HL-60 (cell line): ENCODE measurements at regions not wholly inside any gene's neighbourhood (a gene's known extent, or its start where the extent isn't known, plus 50 kb on each side); places are given as distances from the start of the nearest gene placed in this dataset.

Source experiments
- GABPA ChIP-seq: IDR thresholded peaks from 2 replicates; pipeline ENCODE4 v1.6.1; 2012; ENCODE audit warnings: low read depth
- POLR2AphosphoS5 ChIP-seq: IDR thresholded peaks from 2 replicates; pipeline ENCODE4 v1.6.1; 2012; ENCODE audit warnings: low read depth
- SPI1 ChIP-seq: IDR thresholded peaks from 2 replicates; pipeline ENCODE4 v1.6.1; 2012; ENCODE audit warnings: low read depth, mild to moderate bottlenecking, borderline replicate concordance
- TF ChIP-seq, protein P1 (sequence below): IDR thresholded peaks from one replicate; pipeline ENCODE4 v1.5.1; 2011; ENCODE audit warnings: low read length, control low read depth, inconsistent platforms; ENCODE audit not compliant: insufficient read depth
- TF ChIP-seq, protein P2 (sequence below): IDR thresholded peaks from 2 replicates; pipeline ENCODE4 v1.6.1; 2012; ENCODE audit warnings: low read depth; ENCODE audit not compliant: insufficient replicate concordance

DNA sequence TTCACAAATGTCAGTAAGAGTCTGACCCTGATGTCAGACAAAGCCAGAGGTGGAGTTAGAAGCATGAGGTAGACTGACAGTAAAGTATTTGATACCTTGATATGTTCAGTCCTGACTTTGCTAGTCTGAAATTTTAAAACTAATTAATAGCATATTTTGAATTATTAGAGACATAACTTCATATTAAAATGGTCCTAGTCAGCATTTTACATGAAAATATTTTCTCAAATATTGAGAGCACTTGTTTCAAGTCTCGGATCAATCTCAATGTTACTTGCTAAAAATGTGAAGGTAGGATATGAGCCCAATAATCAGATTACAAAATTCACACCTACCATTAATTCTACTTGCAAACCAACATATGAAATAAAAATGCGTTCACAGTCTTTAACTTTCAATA, 58.1 kb upstream of the TTC14 start:
- TF ChIP-seq, protein P1, sequence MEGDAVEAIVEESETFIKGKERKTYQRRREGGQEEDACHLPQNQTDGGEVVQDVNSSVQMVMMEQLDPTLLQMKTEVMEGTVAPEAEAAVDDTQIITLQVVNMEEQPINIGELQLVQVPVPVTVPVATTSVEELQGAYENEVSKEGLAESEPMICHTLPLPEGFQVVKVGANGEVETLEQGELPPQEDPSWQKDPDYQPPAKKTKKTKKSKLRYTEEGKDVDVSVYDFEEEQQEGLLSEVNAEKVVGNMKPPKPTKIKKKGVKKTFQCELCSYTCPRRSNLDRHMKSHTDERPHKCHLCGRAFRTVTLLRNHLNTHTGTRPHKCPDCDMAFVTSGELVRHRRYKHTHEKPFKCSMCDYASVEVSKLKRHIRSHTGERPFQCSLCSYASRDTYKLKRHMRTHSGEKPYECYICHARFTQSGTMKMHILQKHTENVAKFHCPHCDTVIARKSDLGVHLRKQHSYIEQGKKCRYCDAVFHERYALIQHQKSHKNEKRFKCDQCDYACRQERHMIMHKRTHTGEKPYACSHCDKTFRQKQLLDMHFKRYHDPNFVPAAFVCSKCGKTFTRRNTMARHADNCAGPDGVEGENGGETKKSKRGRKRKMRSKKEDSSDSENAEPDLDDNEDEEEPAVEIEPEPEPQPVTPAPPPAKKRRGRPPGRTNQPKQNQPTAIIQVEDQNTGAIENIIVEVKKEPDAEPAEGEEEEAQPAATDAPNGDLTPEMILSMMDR: no peak
- no peak for TF ChIP-seq POLR2AphosphoS5
- TF ChIP-seq, protein P2, sequence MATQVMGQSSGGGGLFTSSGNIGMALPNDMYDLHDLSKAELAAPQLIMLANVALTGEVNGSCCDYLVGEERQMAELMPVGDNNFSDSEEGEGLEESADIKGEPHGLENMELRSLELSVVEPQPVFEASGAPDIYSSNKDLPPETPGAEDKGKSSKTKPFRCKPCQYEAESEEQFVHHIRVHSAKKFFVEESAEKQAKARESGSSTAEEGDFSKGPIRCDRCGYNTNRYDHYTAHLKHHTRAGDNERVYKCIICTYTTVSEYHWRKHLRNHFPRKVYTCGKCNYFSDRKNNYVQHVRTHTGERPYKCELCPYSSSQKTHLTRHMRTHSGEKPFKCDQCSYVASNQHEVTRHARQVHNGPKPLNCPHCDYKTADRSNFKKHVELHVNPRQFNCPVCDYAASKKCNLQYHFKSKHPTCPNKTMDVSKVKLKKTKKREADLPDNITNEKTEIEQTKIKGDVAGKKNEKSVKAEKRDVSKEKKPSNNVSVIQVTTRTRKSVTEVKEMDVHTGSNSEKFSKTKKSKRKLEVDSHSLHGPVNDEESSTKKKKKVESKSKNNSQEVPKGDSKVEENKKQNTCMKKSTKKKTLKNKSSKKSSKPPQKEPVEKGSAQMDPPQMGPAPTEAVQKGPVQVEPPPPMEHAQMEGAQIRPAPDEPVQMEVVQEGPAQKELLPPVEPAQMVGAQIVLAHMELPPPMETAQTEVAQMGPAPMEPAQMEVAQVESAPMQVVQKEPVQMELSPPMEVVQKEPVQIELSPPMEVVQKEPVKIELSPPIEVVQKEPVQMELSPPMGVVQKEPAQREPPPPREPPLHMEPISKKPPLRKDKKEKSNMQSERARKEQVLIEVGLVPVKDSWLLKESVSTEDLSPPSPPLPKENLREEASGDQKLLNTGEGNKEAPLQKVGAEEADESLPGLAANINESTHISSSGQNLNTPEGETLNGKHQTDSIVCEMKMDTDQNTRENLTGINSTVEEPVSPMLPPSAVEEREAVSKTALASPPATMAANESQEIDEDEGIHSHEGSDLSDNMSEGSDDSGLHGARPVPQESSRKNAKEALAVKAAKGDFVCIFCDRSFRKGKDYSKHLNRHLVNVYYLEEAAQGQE: no peak
- TF ChIP-seq GABPA: no peak
- TF ChIP-seq SPI1: no peak
